Activated CD8-positive, alpha-beta memory T cell treated with anti-CD3 and anti-CD28 coated beads for 24 hours (primary cell): ENCODE measurements at regions not wholly inside any gene's neighbourhood (a gene's known extent, or its start where the extent isn't known, plus 50 kb on each side); places are given as distances from the start of the nearest gene placed in this dataset.
"Not testable (repeated sequence)": the region's sequence is repeated elsewhere in the genome, so short reads cannot be mapped to it uniquely, and the experiment has no call there.

Experiments used
- DNase-seq: peaks from one replicate; pipeline ENCODE4 v3.0.0-alpha.2; 2020

DNA sequence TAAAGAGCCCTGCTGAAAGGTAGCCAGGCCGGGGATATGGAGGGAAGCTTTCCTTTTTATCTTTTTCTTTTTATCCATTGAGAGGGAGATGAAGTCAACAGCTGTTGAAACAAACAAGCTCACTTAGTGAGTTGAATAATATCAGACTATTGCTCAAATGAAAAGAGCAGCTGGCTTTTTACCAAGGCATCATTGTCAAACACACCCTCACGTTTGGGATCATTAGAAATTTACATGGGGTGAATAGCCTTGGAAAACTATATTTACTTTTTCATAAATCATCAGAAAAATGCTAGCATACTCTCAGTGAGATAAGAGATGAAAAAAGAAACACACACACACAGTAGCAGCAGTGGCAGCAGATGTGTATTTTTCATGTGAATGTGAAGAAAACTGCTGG is 71.5 kb upstream of the HNMT start:
- DNase-seq = no peak

DNA sequence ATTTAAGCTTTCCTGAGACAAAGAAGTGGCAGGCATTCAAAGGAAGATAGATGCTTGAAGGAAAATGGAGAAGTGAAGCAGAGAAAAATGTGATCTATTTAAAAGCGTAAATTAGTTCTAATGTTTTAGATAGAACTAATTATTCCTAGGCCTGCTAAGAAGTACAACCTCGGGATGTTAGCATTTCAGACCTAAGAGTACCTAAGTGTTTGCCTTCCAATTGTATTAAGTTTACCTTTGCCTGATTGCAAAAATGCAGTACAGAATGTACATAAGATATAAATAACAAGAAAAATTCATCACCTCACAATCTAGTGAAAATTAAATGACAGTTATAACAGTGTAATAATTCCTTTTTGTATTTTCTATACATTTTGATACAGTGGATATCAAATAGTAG is 71.1 kb upstream of the HNMT start:
- no peak for DNase-seq

DNA sequence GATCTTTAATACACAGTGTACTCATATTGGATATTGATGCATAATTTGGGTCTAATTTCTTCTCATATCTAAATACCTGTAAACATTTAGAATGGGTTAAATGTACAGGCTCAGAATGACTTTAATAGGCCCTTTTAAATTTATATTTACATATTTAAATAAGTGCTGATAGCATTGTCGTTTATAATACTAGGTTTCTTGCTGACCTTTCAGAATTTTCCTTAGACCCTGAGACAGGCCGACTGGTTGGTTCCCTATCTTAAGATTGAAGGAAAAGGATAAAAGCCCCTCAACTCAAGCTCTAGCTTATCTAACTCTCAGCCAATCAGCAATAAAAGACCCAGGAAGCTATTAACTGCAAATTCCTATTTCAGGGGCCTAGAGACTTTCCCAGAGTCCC is 67.8 kb upstream of the HNMT start:
- no peak for DNase-seq

DNA sequence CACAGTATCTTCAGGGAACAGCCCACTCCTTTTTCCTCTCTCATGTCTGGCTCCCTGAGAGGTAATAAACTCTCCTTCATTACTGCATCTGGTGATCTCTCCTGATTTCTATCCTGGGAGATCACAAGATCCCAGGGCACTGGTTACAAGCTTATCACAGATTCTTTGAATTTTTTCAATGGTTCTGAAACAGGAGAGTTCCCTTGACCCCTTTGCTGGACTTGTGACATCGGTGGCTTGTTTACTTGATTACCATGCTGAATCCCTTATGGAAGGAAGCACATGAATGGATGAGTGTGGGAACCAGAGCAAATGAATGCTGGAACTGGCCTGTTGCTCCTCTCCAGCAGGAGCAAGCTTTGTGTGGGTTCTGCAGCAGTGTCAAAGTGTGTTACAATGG is 67.2 kb upstream of the HNMT start:
- no peak for DNase-seq

DNA sequence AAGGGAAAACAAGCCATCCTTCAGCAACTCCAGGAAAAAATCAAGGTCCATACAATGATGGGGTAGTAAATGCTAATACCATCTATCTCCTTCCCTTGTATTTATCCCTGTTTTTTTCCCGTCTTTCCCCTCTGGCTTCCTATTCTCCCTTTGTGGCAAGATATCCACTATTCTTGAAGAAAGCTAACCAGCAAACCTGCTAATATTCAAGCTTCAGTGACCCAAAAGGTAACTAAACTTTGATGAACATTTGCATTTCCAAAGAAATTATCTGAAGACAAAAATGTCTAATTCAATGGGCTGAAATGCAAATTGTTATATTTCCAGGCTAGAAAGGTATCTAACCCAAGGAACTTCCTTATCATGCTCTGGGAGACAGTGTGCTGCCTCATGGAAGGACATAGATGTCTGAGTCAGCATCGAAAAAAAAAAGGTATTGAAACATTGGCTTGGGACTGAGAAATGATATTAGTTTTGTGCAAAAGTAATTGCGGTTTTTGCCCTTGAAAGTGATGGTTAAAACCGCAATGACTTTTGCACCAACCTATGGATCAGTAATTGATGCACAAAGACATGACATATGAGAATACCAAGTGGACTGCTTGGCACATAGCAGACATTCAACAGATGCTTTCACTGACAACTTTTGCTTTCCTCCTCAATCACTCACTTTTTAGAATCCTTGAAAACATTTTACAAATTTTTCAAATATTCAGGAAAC is 63.7 kb upstream of the HNMT start:
- no peak for DNase-seq

DNA sequence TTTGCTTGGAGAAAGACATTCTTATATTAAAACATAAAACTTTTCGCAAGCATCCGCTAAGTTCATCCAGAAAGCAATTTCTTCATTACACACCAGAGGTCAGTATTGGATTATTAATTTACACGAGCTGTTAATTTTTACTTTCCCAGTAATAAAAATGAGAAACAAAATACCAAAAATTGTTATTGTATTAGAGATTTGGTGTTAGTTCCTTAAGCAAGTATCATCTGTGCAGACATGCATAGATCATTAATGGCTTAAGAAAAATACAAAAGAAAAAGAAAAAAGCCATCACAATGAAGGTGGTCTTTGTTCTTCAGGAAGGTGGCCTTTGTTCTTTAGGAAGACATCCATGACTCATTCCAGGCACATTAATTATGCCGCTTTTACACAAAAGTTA is 53.6 kb upstream of the HNMT start:
- DNase-seq = no peak

DNA sequence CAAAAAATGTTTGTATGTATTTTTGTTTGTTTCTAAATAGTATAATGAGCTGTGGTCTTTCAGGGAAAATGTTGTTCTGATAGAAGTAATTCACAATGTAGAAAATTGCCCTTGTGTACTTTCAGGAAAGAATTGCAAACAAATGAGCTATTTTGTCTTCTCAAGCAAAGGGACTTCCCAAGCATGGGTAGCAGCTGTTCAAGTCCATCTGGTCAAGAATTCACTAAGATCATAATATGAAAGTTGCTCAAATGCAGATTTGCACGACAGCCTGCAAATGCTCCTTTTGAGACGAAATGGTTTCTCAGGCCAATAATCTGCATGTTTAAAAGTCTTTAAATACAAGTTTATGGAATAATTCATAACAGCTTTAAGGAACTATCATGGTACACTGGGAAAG is 51.9 kb upstream of the HNMT start:
- no peak for DNase-seq

DNA sequence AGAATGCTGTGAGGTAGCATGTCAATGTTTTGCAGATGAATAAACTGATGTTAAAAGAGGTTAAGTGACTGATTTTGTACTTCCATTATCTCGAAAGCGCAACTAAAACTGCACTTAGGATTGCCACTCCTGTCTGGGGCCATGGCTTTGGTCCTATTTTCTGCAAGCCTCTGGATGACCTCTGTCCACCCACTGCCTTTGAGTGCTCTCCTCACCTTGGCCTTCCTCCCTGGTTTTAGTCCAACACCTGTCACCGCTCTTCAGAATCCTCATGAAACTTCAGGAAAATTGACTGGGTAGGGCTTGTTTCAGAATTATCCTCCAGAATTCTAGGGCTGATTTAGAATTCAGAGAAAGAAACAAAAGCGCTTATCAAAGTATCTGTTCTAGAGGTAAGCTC is 51.1 kb upstream of the HNMT start:
- no peak for DNase-seq

DNA sequence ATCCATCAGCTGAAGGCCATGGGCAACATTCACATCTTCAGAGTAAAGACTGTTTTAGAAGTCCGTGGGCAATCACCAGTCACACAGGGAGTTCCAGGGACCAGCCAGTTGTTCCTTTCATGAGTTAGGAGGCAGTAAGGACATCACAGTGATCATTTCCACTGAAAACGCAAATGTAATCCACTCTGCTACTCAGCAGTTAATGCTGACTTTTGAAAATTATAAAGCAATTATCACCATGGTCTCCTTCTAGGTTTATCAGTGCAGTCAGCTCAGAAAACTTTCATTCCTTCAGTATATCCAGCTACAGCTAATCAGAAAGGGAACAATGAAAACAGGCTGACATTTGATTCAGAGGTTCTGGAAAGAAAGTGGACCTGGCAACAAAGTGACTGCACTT is 50.6 kb upstream of the HNMT start:
- DNase-seq = not testable (repeated sequence)
